T-cell (primary cell): ENCODE measurements at regions not wholly inside any gene's neighbourhood (a gene's known extent, or its start where the extent isn't known, plus 50 kb on each side); places are given as distances from the start of the nearest gene placed in this dataset.

Experiments used
- ATAC-seq, 4 experiments: fragments of 200-7000 bp in 3 of 4; fragments of 150-1000 bp in 1 of 4; cut with Tn5 transposase; replicated peaks in 1 of 4; 1 replicate in 3 of 4; 2 replicates in 1 of 4; pipeline ENCODE4 v1.10.0; 2021; ENCODE audit warnings: moderate library complexity in 3 of 4, mild to moderate bottlenecking in 2 of 4, moderate number of reproducible peaks in 1 of 4
- CTCF ChIA-PET, 2 donors: fragments of 300-600 bp; sonication (Branson Sonifier 250); formaldehyde crosslinking; loops; one replicate each; lab custom pipeline; 2022; ENCODE audit warnings: antibody characterized with exemption in 2 of 2; lab: Charles Lee
- POLR2A ChIA-PET, 2 donors: fragments of 300-600 bp; sonication (Branson Sonifier 250); formaldehyde crosslinking; loops; one replicate each; lab custom pipeline; 2022; ENCODE audit warnings: antibody characterized with exemption in 2 of 2; lab: Charles Lee
- DNase-seq, 35 experiments: peaks; one replicate each; pipeline versions ENCODE4 v3.0.0 to v3.0.0-alpha.2; 2013 to 2023
- H3K27ac ChIP-seq: one replicate; pipeline ENCODE4 v1.5.1; 2013; ENCODE audit warnings: low read length
- H3K27me3 ChIP-seq, 2 experiments: replicated peaks in 1 of 2; 1 replicate in 1 of 2; 2 replicates in 1 of 2; pipeline versions ENCODE4 v1.6.1 to v1.7.0; 2013; ENCODE audit warnings: low read length in 1 of 2, mixed read lengths in 1 of 2; ENCODE audit not compliant: control insufficient read depth in 2 of 2, insufficient read depth in 2 of 2; ENCODE audit errors: extremely low read depth in 1 of 2
- H3K36me3 ChIP-seq, 2 donors: 1 replicate in 1 of 2; 2 replicates in 1 of 2; pipeline versions ENCODE4 v1.6.1 to v1.7.0; 2013; ENCODE audit warnings: low read length in 1 of 2; ENCODE audit not compliant: control insufficient read depth in 2 of 2, insufficient read depth in 1 of 2; ENCODE audit errors: extremely low read depth in 1 of 2
- H3K4me1 ChIP-seq, 2 experiments: 1 replicate in 1 of 2; 2 replicates in 1 of 2; pipeline versions ENCODE4 v1.6.1 to v1.7.0; 2013; ENCODE audit warnings: low read length in 2 of 2, mixed read lengths in 1 of 2; ENCODE audit not compliant: insufficient read depth in 2 of 2, control insufficient read depth in 1 of 2; ENCODE audit errors: extremely low read depth in 1 of 2
- H3K4me3 ChIP-seq, 2 donors: 1 replicate in 1 of 2; 2 replicates in 1 of 2; pipeline versions ENCODE4 v1.5.1 to v1.7.0; 2013; ENCODE audit warnings: mild to moderate bottlenecking in 2 of 2, low read length in 1 of 2, moderate library complexity in 1 of 2; ENCODE audit not compliant: control insufficient read depth in 1 of 2; ENCODE audit errors: extremely low read depth in 1 of 2
- H3K9me3 ChIP-seq: 2 replicates; pipeline ENCODE4 v1.7.0; 2013
- H3K27ac Mint-ChIP-seq, 2 donors: one replicate each; pipeline ENCODE4 v1.8.0; 2020 to 2021; ENCODE audit warnings: mild to moderate bottlenecking in 2 of 2, mixed read lengths in 2 of 2
- H3K27me3 Mint-ChIP-seq, 2 donors: one replicate each; pipeline ENCODE4 v1.8.0; 2021 to 2022; ENCODE audit warnings: mixed read lengths in 2 of 2
- H3K36me3 Mint-ChIP-seq: one replicate; pipeline ENCODE4 v1.8.0; 2021; ENCODE audit warnings: mixed read lengths
- H3K4me1 Mint-ChIP-seq, 3 donors: one replicate each; pipeline ENCODE4 v1.8.0; 2020 to 2022; ENCODE audit warnings: mixed read lengths in 3 of 3, mild to moderate bottlenecking in 1 of 3
- H3K4me3 Mint-ChIP-seq, 3 donors: one replicate each; pipeline ENCODE4 v1.8.0; 2020 to 2022; ENCODE audit warnings: mild to moderate bottlenecking in 3 of 3, mixed read lengths in 3 of 3, moderate library complexity in 3 of 3
- H3K9me3 Mint-ChIP-seq, 3 donors: one replicate each; pipeline ENCODE4 v1.8.0; 2020 to 2022; ENCODE audit warnings: mixed read lengths in 3 of 3
- WGBS: methylation state at CpG from one replicate; pipeline ENCODE4 v1.1.5; 2013; ENCODE audit warnings: missing lambda C conversion rate; ENCODE audit not compliant: insufficient coverage; 5-methylcytosine and 5-hydroxymethylcytosine counted together

- WGBS: 92% methylated on average over 2 of the region's 9 CpGs
- Histone ChIP-seq H3K4me1 (peaks cover 7 to 18% of the 10 kb centered on the region in 2 experiments), H3K27me3 (no peaks in the 10 kb centered on the region), H3K4me3 (no peak overlapping the region), H3K9me3 (no peaks in the 10 kb centered on the region), H3K27ac (no peak overlapping the region), H3K36me3 (no peaks in the 10 kb centered on the region)
- Mint-ChIP-seq H3K27me3 (no peaks in the 10 kb centered on the region), H3K4me1 (peaks cover 13 to 27% (median 22%) of the 10 kb centered on the region in 3 donors), H3K9me3 (no peaks in the 10 kb centered on the region), H3K27ac (no peak overlapping the region), H3K4me3 (no peak overlapping the region), H3K36me3 (no peaks in the 10 kb centered on the region)
- DNase-seq (no peak), ATAC-seq (no peak)
- ChIA-PET CTCF (interaction anchor here (0.6 to 0.7 kb wide), 4 partner anchors 39 to 227 kb away, joined by 3 to 4 read pairs (median 4); no protein-coding TSS in a partner anchor), POLR2A (interaction anchor here in 1 of 2 donors (0.6 kb wide), 1 partner anchor 30 kb away, joined by 4 read pairs; no protein-coding TSS in a partner anchor)
Measured at GRCh38 chr2:118183381-118183780, 95.1 kb downstream of the INSIG2 start.

- WGBS: 73% methylated on average over 1 of the region's 1 CpG
- Histone ChIP-seq H3K27ac (no peak overlapping the region), H3K36me3 (no peaks in the 10 kb centered on the region), H3K27me3 (peaks cover 0 to 13% of the 10 kb centered on the region in 2 experiments), H3K4me1 (no peaks in the 10 kb centered on the region), H3K4me3 (no peak overlapping the region), H3K9me3 (no peaks in the 10 kb centered on the region)
- H3K36me3 Mint-ChIP-seq: no peaks in the 10 kb centered on the region
- ATAC-seq: no peak
- no peak overlapping the region for H3K27ac Mint-ChIP-seq
- CTCF ChIA-PET: no interaction called here
- no peak overlapping the region for H3K4me3 Mint-ChIP-seq
- POLR2A ChIA-PET: no interaction called here
- DNase-seq: no peak
- H3K4me1 Mint-ChIP-seq: peaks cover 0 to 9% (median 5%) of the 10 kb centered on the region in 3 donors
- peaks cover 3 to 9% of the 10 kb centered on the region in 2 donors for H3K27me3 Mint-ChIP-seq
- H3K9me3 Mint-ChIP-seq: no peaks in the 10 kb centered on the region
Measured at GRCh38 chr2:118179445-118179844, 91.2 kb downstream of the INSIG2 start.

- POLR2A ChIA-PET: no interaction called here
- no peaks in the 10 kb centered on the region for H3K9me3 ChIP-seq
- no peak for ATAC-seq
- no peaks in the 10 kb centered on the region for H3K9me3 Mint-ChIP-seq
- no peak overlapping the region for H3K4me3 ChIP-seq
- no peak for DNase-seq
- H3K4me1 ChIP-seq: no peaks in the 10 kb centered on the region
- peaks cover 0 to 13% of the 10 kb centered on the region in 2 experiments for H3K27me3 ChIP-seq
- H3K36me3 Mint-ChIP-seq: no peaks in the 10 kb centered on the region
- no peaks in the 10 kb centered on the region for H3K36me3 ChIP-seq
- H3K27ac ChIP-seq: no peak overlapping the region
- CTCF ChIA-PET: no interaction called here
- WGBS: 42% methylated on average over 2 of the region's 2 CpGs
- no peak overlapping the region for H3K27ac Mint-ChIP-seq
- no peak overlapping the region for H3K4me3 Mint-ChIP-seq
- H3K4me1 Mint-ChIP-seq: peaks cover 0 to 9% (median 5%) of the 10 kb centered on the region in 3 donors
- H3K27me3 Mint-ChIP-seq: peaks cover 3 to 9% of the 10 kb centered on the region in 2 donors
Measured at GRCh38 chr2:118177884-118178283, 89.6 kb downstream of the INSIG2 start.

GRCh38 chr2:118177318-118177717 lies 89.0 kb downstream of the INSIG2 start:
- ChIA-PET CTCF (no interaction called here), POLR2A (no interaction called here)
- peaks cover 0 to 9% (median 5%) of the 10 kb centered on the region in 3 donors for H3K4me1 Mint-ChIP-seq

GRCh38 chr2:118176601-118177000 lies 88.3 kb downstream of the INSIG2 start:
- peaks cover 3 to 9% of the 10 kb centered on the region in 2 donors for H3K27me3 Mint-ChIP-seq
- H3K27ac Mint-ChIP-seq: no peak overlapping the region
- peaks cover 0 to 9% (median 5%) of the 10 kb centered on the region in 3 donors for H3K4me1 Mint-ChIP-seq
- DNase-seq (no peak), ATAC-seq (no peak)
- H3K27me3 ChIP-seq: peaks cover 0 to 13% of the 10 kb centered on the region in 2 experiments
- H3K4me1 ChIP-seq: no peaks in the 10 kb centered on the region
- no peaks in the 10 kb centered on the region for H3K9me3 ChIP-seq
- no CpG with 5 or more reads among the region's 3 CpGs for WGBS
- no peaks in the 10 kb centered on the region for H3K36me3 ChIP-seq
- no peaks in the 10 kb centered on the region for H3K9me3 Mint-ChIP-seq
- no peak overlapping the region for H3K4me3 Mint-ChIP-seq
- H3K36me3 Mint-ChIP-seq: no peaks in the 10 kb centered on the region
- ChIA-PET POLR2A (no interaction called here), CTCF (interaction anchor here (0.6 kb wide), 2 partner anchors 91 to 160 kb away, joined by 3 to 5 read pairs; no protein-coding TSS in a partner anchor)
- H3K4me3 ChIP-seq: no peak overlapping the region
- no peak overlapping the region for H3K27ac ChIP-seq

More at GRCh38 chr2:118177318-118177717, 89.0 kb downstream of the INSIG2 start:
- Histone ChIP-seq H3K27me3 (peaks cover 0 to 13% of the 10 kb centered on the region in 2 experiments), H3K27ac (no peak overlapping the region), H3K9me3 (no peaks in the 10 kb centered on the region), H3K36me3 (no peaks in the 10 kb centered on the region), H3K4me3 (no peak overlapping the region), H3K4me1 (no peaks in the 10 kb centered on the region)
- DNase-seq (no peak), ATAC-seq (no peak)
- H3K27me3 Mint-ChIP-seq: peaks cover 3 to 9% of the 10 kb centered on the region in 2 donors
- no peaks in the 10 kb centered on the region for H3K36me3 Mint-ChIP-seq
- no peaks in the 10 kb centered on the region for H3K9me3 Mint-ChIP-seq
- H3K4me3 Mint-ChIP-seq: no peak overlapping the region
- 61% methylated on average over 2 of the region's 3 CpGs for WGBS
- no peak overlapping the region for H3K27ac Mint-ChIP-seq

GRCh38 chr2:118171546-118171945 lies 83.3 kb downstream of the INSIG2 start:
- ATAC-seq: no peak
- Histone ChIP-seq H3K27me3 (peaks cover 0 to 10% of the 10 kb centered on the region in 2 experiments), H3K4me3 (no peak overlapping the region), H3K9me3 (no peaks in the 10 kb centered on the region), H3K36me3 (no peaks in the 10 kb centered on the region), H3K27ac (no peak overlapping the region), H3K4me1 (peaks cover 4 to 25% of the 10 kb centered on the region in 2 experiments)
- no peak for DNase-seq
- ChIA-PET CTCF (interaction anchor here (0.5 to 1.1 kb wide), 3 partner anchors 18 to 125 kb away, joined by 3 to 5 read pairs (median 3); no protein-coding TSS in a partner anchor), POLR2A (interaction anchor here in 1 of 2 donors (0.5 kb wide), 1 partner anchor 1306 kb away, joined by 3 read pairs; no protein-coding TSS in a partner anchor)
- WGBS: 86% methylated on average over 2 of the region's 2 CpGs
- peaks cover 0 to 5% (median 2%) of the 10 kb centered on the region in 3 donors for H3K4me1 Mint-ChIP-seq
- no peaks in the 10 kb centered on the region for H3K36me3 Mint-ChIP-seq
- H3K9me3 Mint-ChIP-seq: no peaks in the 10 kb centered on the region
- H3K4me3 Mint-ChIP-seq: no peak overlapping the region
- no peak overlapping the region for H3K27ac Mint-ChIP-seq
- peaks cover 3 to 9% of the 10 kb centered on the region in 2 donors for H3K27me3 Mint-ChIP-seq
